COLO668 (cell line): ENCODE measurements at regions not wholly inside any gene's neighbourhood (a gene's known extent, or its start where the extent isn't known, plus 50 kb on each side); places are given as distances from the start of the nearest gene placed in this dataset.
"Not testable (repeated sequence)": the region's sequence is repeated elsewhere in the genome, so short reads cannot be mapped to it uniquely, and the experiment has no call there.

Source experiments
- DNase-seq: peaks from one replicate; lab custom pipeline; 2025; ENCODE audit not compliant: unreplicated experiment; lab: John Stamatoyannopoulos, UW

DNA sequence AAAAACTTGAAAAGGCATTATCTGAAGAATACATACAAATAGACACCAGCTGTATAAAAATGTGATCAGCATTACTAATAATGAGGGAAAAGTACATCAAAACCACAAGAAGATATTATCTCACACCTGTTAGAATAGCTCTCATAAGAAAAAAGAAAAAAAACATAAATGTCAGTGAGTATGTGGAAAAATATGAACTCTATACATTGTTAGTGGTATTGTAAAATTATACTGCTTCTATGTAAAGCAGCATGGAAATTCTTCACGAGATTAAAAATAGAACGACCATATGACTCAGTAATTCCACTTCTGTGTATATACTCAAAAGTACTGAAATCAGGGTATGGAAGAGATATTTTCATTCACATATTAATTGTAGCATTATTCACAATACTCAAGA is 1146.4 kb downstream of the SLITRK5 start:
- DNase-seq: no peak

DNA sequence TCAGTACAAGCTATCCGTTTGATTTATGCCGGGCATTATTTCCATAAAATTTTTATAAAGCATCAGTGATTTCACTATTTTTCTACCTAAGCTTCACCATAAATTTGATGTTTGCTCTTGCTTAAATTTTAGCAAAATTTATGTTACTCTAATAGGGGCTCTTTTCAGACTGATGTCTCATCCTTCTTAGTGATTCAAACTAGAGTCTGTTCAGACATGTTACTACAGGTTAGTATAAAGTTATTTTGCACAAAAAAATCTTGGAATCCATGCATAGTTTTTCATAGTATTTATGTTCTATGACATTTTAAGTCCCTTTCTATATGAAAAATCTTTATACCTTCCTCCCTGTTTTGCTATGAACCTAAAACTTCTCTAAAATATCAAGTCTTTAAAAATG is 1151.9 kb downstream of the SLITRK5 start:
- no peak for DNase-seq

DNA sequence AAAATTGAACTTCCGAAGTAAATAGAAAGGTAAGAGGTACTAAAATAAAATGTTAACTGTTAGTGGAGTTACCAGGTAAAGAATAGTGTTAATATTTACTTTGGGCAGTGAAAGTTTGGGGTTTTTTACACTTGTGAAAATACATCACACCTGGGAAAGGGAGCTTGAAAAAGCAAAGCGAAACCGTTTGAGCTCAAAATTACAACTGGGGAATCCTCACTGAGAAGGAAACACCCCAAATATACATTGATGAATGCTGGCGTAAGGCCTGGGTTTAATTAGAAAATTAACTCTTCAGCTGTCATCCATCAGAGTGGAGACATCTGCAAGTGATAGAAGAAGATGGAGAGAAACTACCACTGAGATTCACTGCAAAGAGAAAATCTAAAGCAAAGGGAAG is 1153.0 kb downstream of the SLITRK5 start:
- no peak for DNase-seq

DNA sequence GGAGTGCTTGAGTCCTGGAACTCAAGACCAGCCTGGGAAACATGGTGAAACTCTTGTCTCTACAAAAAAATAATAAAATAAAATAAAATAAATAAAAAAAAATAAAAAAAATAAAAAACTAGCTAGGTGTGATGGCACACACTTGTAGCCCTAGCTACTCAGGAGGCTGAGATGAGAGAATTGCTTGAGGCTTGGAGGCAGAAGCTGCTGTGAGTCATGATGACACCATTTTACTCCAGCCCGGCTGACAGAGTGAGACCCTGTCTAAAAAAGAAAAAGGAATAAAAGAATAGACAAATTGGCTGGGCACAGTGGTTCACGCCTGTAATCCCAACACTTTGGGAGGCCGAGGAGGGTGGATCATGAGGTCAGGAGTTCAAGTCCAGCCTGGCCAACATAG is 1168.9 kb downstream of the SLITRK5 start:
- DNase-seq: no peak

DNA sequence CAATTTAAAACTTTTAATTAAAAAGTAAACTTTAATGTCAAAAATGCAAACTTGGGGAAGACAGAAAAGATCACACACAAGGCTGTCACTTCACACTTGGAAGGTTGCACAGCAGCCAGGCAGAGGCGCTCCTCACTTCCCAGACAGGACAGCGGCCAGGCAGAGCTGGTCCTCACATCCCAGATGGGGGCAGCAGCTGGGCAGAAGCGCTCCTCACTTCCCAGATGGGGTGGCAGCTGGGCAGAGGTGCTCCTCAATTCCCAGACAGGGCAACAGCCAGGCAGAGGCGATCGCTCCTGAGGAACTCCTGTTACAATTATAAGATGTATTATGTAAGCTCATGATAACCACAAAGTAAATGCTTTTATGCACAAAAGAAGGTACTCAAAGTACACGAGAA is 1181.1 kb downstream of the SLITRK5 start:
- not testable (repeated sequence) for DNase-seq

DNA sequence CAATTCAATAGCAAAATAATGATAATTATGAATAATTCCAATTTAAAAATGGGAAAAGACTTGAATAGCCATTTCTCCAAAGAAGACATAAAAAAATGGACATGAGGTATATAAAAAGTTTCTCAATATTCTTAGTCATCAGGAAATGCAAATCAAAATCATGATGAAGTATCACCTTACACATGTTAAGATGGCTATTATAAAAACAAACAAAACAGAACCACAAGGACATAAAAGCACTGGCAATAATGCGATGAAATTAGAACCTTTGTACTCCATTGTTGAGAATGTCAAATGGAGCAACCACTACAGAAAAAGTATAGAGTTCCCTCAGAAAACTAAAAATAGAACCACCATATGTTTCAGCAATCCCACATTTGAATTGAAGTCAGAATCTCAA is 1186.1 kb downstream of the SLITRK5 start:
- DNase-seq: no peak

DNA sequence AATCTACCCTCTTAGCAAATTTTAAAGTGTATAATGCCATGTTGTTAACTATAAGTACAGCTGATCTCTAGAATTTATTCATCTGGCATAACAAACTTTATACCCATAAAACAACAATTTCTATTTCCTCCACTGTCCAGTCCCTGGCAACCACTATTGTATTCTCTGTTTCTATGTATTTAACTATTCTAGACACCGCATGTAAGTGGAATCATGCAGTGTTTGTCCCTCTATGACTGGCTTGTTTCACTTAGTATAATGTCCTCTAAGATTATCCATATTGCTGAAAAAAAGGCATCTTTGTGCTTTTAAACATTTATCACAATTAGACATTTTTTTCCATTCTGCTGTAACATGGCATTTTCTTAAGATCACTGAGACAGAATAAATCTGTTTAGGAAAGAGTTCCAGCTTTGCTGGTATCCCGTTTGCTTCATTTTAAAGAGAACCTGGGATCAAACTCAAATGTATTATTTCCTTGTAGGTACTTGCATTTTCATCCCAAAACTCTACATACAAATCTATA is 1191.0 kb downstream of the SLITRK5 start:
- peak; percentile 46 for DNase-seq

DNA sequence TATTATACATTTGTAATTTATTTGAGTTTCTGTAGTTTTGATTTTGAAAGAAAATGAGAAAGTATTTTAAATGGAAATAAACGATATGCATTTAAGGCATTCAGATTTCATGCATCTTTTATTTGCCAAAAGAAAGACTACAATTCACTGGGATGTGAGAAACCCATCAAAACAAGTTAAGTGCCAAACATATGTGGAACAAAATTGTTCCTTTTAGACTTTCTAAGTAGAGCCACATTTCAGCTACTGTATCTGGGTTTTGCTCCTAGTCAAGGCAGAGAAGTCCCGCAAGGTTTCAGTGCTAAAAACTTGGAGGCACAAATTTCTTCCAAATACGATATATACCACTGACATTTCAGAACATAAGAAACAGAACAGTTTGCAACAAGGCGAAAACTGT is 1191.9 kb downstream of the SLITRK5 start:
- no peak for DNase-seq

DNA sequence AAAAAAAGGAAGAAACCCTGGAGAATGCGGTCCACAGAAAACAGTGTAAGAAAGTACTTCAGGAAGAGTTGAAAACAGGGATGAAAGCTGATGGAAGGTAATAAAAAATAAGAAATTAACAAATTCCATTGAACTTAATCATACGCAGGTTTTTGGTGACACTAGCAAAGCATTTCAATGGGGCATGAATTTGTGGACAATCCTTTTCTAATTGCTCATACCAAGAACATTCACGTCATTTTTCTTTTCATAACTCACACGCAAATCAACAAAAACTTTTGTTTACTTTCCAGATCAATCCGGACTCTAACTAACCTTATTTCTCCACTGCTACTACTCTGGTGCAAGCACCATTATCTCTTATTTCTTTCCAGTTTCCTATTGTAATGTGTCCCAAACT is 1195.0 kb downstream of the SLITRK5 start:
- DNase-seq: no peak

DNA sequence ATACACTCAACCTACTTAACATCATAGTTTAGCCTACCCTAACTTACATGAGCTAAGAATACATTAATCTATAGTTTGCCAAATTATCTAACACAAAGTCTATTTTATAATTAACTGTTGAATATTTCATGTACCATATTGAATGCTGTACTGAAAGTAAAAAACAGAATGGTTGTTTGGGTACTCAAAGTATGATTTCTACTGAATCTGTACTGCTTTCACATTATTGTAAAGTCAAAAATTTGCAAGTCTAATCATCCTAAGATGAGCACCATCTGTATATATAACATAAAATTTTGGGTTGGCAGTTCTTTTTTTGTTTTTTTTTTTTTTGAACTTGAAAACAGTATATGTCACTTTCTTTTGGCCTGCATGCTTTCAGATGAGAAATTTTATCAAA is 1212.6 kb downstream of the SLITRK5 start:
- no peak for DNase-seq

DNA sequence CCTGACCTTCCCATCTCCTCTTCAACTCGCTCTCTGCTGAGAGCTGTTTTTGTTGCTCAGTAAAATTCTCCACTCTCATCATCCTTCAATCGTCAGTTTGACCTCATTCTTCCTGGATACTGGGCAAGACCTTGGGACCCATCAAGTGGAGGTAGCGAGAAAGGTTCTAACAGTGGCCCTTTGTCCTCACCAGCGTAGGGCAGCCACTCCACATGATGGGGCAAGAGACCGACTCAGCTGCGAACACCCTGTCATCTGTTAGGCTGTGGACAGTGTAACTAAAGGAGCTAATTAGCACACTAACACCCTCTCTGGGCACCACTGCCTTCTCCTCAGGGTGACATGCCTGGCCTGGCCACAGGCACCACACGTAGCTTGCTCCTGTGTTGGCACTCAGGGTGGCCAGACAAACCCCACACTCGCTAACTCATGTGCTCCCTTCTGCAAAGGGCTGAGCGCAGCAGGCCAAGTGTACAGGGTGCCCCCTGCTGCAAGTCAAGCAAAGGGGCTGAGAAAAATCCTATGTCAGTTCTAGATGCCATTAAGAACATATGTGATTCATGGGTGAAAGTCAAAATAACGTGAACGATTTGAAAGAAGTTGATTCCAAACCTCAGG is 1216.0 kb downstream of the SLITRK5 start:
- no peak for DNase-seq

DNA sequence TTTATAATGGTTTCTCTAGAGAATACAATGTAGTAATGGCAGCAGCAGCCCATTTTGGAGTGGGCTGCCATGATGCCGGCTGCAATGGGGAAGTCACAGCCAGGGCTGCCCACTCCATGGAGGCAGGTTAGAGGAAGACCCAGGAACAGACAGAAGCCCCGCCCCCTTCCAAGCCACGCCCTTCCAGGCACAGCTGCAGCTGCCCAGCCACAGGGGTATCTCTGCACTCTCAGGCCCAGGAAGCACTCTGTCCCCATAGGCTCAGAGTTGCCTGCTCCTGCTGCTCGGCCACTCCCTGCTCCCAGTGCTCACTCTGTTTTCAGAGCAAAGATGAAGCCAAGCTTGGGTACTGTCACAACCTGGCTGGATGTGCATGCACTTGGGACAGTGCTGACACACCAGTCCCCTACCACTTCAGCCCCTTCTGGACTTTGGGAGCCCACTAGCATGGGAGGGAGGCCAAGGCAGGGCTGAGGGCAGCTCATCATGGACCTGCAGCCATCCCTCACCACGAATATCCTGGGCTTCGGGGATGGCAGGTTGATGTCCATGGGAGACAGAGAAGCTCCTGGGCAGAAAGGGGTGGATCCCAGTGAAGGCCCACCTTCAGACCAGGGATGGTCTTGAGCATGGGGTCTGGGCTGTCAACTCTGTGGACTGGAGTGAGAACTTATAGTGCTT is 1224.2 kb downstream of the SLITRK5 start:
- no peak for DNase-seq

DNA sequence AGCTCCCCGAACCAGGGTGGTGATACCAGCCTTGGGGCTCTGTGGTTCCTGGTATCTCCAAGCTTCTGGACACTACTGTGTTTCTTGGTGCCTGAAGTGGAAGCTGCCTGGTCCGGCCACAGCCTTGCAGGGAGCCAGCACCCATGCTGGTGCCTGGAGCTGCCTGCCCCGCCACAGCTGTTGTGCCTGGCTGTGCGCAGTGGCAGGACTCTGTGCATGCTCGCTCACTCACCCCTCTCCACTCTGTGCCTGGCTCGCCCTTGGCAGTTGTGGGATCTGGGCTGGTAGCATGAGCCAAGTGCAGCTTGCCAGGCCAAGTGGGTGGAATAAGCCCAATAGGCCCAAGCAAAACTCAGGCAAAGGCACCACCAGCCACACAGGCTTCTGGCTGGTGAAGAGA is 1225.3 kb downstream of the SLITRK5 start:
- DNase-seq: no peak

DNA sequence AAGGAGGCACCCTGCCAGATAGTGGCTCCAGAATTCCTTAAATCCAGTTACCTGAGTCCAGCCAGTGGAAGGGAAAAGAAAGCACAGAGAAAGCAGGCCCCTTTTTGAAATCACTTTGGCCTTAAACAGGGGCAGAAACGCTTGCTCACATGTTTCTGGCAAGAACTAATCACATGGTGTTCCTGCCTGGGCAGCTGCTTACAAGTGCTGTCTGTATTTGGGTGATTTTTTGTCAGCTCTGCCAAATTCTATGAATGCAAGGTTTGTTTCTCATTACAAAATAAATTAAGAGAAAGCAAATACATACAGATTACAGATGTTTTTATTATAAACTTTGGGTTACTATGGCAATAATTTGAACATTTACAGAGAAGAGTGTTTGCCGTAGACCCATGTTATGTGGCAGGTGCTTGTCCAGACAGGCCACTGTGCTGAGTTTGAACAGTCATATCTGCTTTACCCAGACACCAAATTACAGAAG is 1237.8 kb downstream of the SLITRK5 start:
- peak; percentile 51 for DNase-seq

DNA sequence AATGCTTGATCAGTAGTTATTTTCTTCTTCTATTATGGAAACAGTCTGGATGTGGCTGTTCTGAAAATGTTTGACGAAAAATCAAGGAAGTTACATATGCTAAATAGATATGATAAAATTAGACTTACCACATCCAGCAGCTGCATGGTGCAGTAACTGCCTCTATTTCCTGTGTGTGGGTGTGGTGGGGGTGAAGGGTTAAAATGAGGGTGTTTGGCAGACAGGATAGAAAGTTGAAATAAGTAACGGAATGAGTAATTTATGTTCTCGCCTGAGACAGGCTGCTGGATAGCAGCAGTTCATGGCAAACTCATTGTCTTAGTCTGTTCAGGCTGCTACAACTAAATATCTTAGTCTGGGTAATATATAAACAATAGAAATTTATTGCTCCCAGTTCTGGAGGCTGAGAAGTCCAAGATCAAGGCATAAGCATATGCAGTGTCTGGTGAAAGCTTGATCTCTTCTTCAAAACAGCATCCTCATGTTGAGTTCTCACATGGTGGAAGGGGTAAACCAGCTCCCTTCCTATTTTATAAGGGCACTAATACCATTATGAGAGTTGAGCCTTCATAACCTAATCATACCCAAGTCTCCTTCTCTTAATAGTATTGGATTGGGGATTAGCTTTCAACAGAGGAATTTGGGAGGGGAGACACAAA is 1248.9 kb downstream of the SLITRK5 start:
- DNase-seq: no peak

DNA sequence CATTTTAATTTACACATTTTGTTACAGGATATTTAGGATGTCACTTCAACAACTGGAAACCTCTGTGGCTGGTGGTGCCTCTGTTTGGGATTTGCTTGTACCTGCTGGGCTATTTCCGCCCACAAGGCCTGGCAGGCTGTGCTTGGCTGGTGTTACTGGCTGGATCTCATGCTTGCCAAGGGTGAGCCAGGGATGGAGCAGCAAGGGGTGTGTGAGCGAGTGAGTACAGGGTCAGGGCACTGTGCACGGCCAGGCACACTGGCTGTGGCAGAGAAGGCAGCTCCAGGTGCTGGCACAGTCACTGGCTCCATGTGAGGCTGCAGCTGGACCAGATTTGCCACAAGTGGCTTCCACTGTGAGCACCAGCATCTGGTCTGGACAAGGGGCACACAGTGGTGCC is 1254.8 kb downstream of the SLITRK5 start:
- no peak for DNase-seq

DNA sequence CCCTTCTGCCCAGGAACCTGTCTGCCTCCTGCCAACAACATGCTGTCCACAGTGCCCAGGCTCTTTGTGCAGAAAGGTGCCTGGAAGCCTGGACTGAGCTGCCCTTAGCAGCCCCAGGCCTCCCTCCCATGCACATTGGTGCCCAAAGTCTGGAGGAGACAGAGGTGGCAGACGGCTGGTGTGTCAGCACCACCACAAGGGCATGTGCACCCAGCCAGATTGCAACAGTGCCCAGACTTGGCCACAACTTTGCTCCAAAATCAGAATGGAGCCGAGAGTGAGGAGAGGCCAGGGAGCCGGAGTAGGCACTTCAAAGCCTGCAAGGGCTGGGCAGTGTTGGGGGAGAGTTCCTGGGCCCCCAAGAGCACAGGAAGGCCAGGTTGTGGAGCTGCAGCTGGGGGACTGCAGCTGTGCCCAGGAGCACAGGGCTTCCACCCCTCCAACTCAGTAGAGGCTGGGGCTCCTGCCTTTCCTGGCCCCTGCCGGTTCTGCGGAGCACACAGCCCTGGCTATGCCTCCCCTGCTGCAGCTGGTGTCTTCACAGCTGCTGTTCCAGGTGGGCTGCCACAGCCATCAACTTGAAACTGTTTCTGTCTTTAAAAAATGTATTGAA is 1255.8 kb downstream of the SLITRK5 start:
- no peak for DNase-seq

DNA sequence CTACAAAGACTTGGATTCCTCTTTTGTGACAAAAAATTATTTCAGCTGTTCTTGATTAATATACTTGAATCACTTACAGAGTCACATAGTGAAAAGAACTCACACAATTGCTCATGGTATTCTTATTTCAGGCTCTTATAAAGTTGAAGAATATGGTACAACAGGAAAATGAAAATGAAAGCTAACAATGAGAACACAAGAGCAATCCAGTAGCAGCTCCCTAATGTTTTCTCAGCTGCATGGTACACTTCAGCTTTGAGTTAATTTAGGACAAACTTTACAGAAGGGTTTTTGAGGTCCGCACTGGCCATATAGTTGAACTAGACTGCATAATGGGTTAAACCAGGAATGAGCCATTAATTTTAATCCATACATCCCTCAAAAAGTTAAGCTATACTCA is 1261.8 kb downstream of the SLITRK5 start:
- DNase-seq: no peak

DNA sequence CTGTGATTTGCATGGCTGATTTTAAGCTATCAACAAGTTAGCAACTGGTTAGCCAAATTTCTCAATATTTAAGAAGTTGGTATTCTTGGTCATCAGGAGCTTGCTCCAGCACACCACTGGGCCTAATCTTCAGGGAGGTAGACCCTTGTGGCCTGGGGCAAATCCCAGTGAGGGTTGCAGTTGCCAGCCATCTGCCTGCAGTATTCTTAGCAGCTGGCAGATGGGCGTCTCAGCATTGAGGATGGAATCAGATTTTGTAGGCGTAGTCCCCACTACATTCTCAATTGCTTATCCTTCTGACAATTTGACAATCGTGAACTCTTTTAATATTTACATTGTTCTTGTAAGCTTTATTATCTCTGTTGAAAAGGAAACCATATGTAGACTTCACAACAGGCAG is 1266.2 kb downstream of the SLITRK5 start:
- DNase-seq: no peak

DNA sequence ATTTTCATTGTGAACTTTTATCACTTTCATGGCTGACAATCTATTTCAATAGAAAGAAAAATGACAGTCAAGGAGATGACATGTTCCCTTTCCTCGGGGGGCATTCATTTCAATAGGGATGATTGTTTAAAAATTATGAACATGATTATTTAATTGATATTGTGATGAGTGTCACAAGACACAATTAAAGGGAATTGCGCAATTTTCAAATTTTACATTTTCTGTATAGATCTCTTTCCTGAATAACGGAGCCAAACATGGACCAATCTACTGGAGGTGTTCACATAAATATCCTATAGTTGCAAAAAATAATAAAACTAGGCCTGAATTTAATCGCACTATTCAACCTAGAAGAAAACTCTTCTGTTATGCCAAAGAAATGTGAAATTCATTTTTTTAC is 1274.6 kb downstream of the SLITRK5 start:
- no peak for DNase-seq

DNA sequence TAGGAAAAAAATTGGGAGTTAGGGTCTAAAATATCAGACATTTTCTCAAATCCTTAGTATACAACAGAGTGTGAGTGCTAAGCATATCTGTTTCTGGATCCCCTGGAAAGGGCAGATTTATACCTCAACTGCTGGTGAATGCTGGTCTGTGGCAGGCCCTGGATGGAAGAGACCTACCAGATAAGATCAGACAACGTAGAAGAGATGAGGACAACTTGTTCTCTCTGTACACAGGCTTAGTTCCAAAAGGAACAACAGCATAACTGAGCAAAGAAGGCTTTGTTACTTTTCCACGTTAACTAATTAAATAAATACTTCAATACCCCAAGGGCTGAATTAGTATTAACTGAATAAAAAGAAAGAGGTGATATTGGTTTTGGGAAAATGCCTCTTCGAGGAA is 1277.3 kb downstream of the SLITRK5 start:
- no peak for DNase-seq

DNA sequence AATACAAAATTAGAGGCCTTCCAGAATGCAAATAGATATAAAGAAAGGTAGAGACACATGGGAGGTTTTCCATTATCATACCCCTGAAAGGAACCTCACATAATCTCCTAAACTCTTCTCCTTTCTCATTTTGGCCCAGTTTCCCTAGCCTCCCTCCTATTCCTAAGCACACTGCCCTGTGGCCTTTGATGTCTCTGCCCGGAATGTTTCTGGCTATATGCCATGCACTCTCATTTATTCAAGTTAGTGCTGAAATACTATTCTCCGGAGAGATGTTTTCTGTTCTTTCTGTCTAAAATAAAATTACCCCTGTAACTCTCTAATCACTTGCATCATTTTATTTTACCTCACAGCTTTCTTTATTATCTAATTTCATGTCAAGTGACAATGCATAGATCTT is 1287.7 kb downstream of the SLITRK5 start:
- DNase-seq: no peak
